GM12878 (cell line): ENCODE measurements at regions not wholly inside any gene's neighbourhood (a gene's known extent, or its start where the extent isn't known, plus 50 kb on each side); places are given as distances from the start of the nearest gene placed in this dataset.

Source experiments
- ATAC-seq: fragments of 200-7000 bp; cut with Tn5 transposase; 3 replicates; pipeline ENCODE4 v1.9.1; 2020; ENCODE audit warnings: mild to moderate bottlenecking, moderate library complexity
- BruUV-seq: library from RNA; stranded (reverse); fragments of 400-500 nt; replicated peaks from 2 replicates; lab custom pipeline; 2021; lab: Mats Ljungman, UMichigan
- CTCF ChIA-PET: fragments of 300-600 bp; sonication (Branson Sonifier 250); formaldehyde crosslinking; extraction: SDS; loops from one replicate; lab custom pipeline; 2021; ENCODE audit warnings: inconsistent platforms; lab: Yijun Ruan, JAX
- POLR2A ChIA-PET: fragments of 350-600 bp; formaldehyde crosslinking; extraction: SDS; loops from one replicate; lab custom pipeline; 2021; ENCODE audit warnings: inconsistent platforms; lab: Charles Lee
- RAD21 ChIA-PET: fragments of 300-600 bp; sonication (Branson Sonifier 250); formaldehyde crosslinking; loops from one replicate; lab custom pipeline; 2023; ENCODE audit warnings: antibody characterized with exemption; ENCODE audit not compliant: unreplicated experiment; lab: Charles Lee
- SMC1A ChIA-PET: fragments of 300-600 bp; sonication (Branson Sonifier 250); formaldehyde crosslinking; loops from one replicate; lab custom pipeline; 2023; ENCODE audit not compliant: unreplicated experiment, uncharacterized antibody; lab: Charles Lee
- DNase-seq: peaks from one replicate; pipeline ENCODE4 v3.0.0-alpha.2; 2011; ENCODE audit warnings: low read depth, low spot score
- FAIRE-seq: peaks from 3 replicates; lab custom pipeline; 2011; peaks lifted over from hg19 to GRCh38; lab: Jason Lieb, UNC
- H2AFZ ChIP-seq: 2 replicates; pipeline ENCODE4 v1.6.0; 2011; ENCODE audit warnings: low read depth, low read length, control low read depth; ENCODE audit not compliant: control insufficient read depth
- H3K27ac ChIP-seq: 2 replicates; pipeline ENCODE4 v1.5.1; 2011; ENCODE audit warnings: control low read depth; ENCODE audit not compliant: control insufficient read depth, insufficient read depth
- H3K27me3 ChIP-seq, 2 experiments: replicated peaks in 1 of 2; 2 replicates each; pipeline versions ENCODE4 v1.6.0 to v1.6.1; 2011; ENCODE audit warnings: low read length in 1 of 2; ENCODE audit not compliant: control insufficient read depth in 2 of 2, insufficient read depth in 2 of 2
- H3K36me3 ChIP-seq, 2 experiments: 2 replicates each; pipeline ENCODE4 v1.5.1; 2011; ENCODE audit warnings: low read length in 1 of 2; ENCODE audit not compliant: control insufficient read depth in 2 of 2, insufficient read depth in 2 of 2
- H3K4me1 ChIP-seq: 2 replicates; pipeline ENCODE4 v1.6.1; 2011; ENCODE audit warnings: mild to moderate bottlenecking, low read length, moderate library complexity, mixed read lengths; ENCODE audit not compliant: control insufficient read depth, insufficient read depth
- H3K4me2 ChIP-seq: 2 replicates; pipeline ENCODE4 v1.6.0; 2011; ENCODE audit warnings: control low read depth; ENCODE audit not compliant: control insufficient read depth, insufficient read depth
- H3K4me3 ChIP-seq: fragments of 200-600 bp; sonication (generic); 2 replicates; pipeline ENCODE4 v1.5.1; 2016
- H3K79me2 ChIP-seq: 2 replicates; pipeline ENCODE4 v1.6.0; 2011; ENCODE audit warnings: low read length; ENCODE audit not compliant: control insufficient read depth, insufficient read depth
- H3K9ac ChIP-seq: 2 replicates; pipeline ENCODE4 v1.8.0; 2011; ENCODE audit warnings: low read length, control low read depth, mixed read lengths; ENCODE audit not compliant: control insufficient read depth, insufficient read depth
- H3K9me3 ChIP-seq: replicated peaks from 3 replicates; pipeline ENCODE4 v1.5.1; 2011; ENCODE audit warnings: mild to moderate bottlenecking, low read length; ENCODE audit not compliant: control insufficient read depth, insufficient read depth
- H4K20me1 ChIP-seq: 2 replicates; pipeline ENCODE4 v1.6.0; 2011; ENCODE audit not compliant: control insufficient read depth, insufficient read depth
- CBFB ChIP-seq: IDR thresholded peaks from 2 replicates; pipeline ENCODE4 v1.6.1; 2016; ENCODE audit warnings: antibody characterized with exemption, low read depth
- E2F4 ChIP-seq: IDR thresholded peaks from 2 replicates; pipeline ENCODE4 v1.6.1; 2012; ENCODE audit warnings: low read depth, low read length, improper control_type of control experiment
- EED ChIP-seq: sonication (generic); IDR thresholded peaks from 2 replicates; pipeline ENCODE4 v1.6.1; 2016; ENCODE audit warnings: antibody characterized with exemption, low read depth
- EGR1 ChIP-seq, 2 experiments: IDR thresholded peaks; 1 replicate in 1 of 2; 2 replicates in 1 of 2; pipeline ENCODE4 v1.6.1; 2011 to 2012; ENCODE audit warnings: low read depth in 2 of 2, low read length in 2 of 2, borderline replicate concordance in 1 of 2, mild to moderate bottlenecking in 1 of 2, moderate library complexity in 1 of 2
- GABPA ChIP-seq: IDR thresholded peaks from 2 replicates; pipeline ENCODE4 v1.6.1; 2014; ENCODE audit warnings: antibody characterized with exemption, low read depth, mild to moderate bottlenecking, inconsistent platforms
- IRF3 ChIP-seq: fragments of 450-650 bp; IDR thresholded peaks from 2 replicates; pipeline ENCODE4 v1.6.1; 2014; ENCODE audit warnings: mild to moderate bottlenecking
- JUND ChIP-seq: IDR thresholded peaks from 2 replicates; pipeline ENCODE4 v1.6.1; 2012; ENCODE audit warnings: low read depth, mild to moderate bottlenecking, low read length, improper control_type of control experiment, moderate library complexity
- KLF5 ChIP-seq: fragments of 450-650 bp; IDR thresholded peaks from 2 replicates; pipeline ENCODE4 v1.6.1; 2014; ENCODE audit warnings: mild to moderate bottlenecking; ENCODE audit not compliant: partially characterized antibody
- MLLT1 ChIP-seq: fragments of 450-650 bp; IDR thresholded peaks from 2 replicates; pipeline ENCODE4 v1.6.1; 2016; ENCODE audit warnings: mild to moderate bottlenecking
- MYC ChIP-seq: IDR thresholded peaks from 2 replicates; pipeline ENCODE4 v1.6.1; 2011; ENCODE audit warnings: mild to moderate bottlenecking, low read length, moderate library complexity, inconsistent platforms; ENCODE audit not compliant: insufficient read depth, insufficient replicate concordance, insufficient read length, severe bottlenecking
- PAX8 ChIP-seq: fragments of 450-650 bp; IDR thresholded peaks from 2 replicates; pipeline ENCODE4 v1.6.1; 2017; ENCODE audit warnings: mild to moderate bottlenecking, moderate library complexity
- POLR2A ChIP-seq: IDR thresholded peaks from 2 replicates; pipeline ENCODE4 v1.6.1; 2011; ENCODE audit warnings: low read depth, mild to moderate bottlenecking, low read length
- POU2F2 ChIP-seq: IDR thresholded peaks from 3 replicates; pipeline ENCODE4 v1.6.1; 2011; ENCODE audit warnings: low read depth, mild to moderate bottlenecking, low read length, borderline replicate concordance
- RAD21 ChIP-seq: IDR thresholded peaks from 2 replicates; pipeline ENCODE4 v1.6.1; 2011; ENCODE audit warnings: mild to moderate bottlenecking, low read depth, low read length, moderate library complexity; ENCODE audit not compliant: insufficient read depth
- RELA ChIP-seq: fragments of 450-650 bp; IDR thresholded peaks from 2 replicates; pipeline ENCODE4 v1.8.0; 2014; ENCODE audit warnings: borderline replicate concordance; ENCODE audit not compliant: partially characterized antibody
- SPI1 ChIP-seq: IDR thresholded peaks from 2 replicates; pipeline ENCODE4 v1.6.1; 2011; ENCODE audit warnings: low read depth, mild to moderate bottlenecking, low read length, moderate library complexity, borderline replicate concordance; ENCODE audit not compliant: insufficient read depth
- STAT3 ChIP-seq: IDR thresholded peaks from 2 replicates; pipeline ENCODE4 v1.6.1; 2011; ENCODE audit warnings: low read depth, low read length, improper control_type of control experiment
- TCF7 ChIP-seq: IDR thresholded peaks from 2 replicates; pipeline ENCODE4 v1.6.1; 2014; ENCODE audit warnings: antibody characterized with exemption, borderline replicate concordance
- USF2 ChIP-seq: IDR thresholded peaks from 2 replicates; pipeline ENCODE4 v1.6.1; 2011; ENCODE audit warnings: low read depth, low read length, improper control_type of control experiment, borderline replicate concordance
- WGBS: methylation state at CpG from one replicate; pipeline ENCODE4 v1.1.6; 2016; ENCODE audit warnings: low lambda C conversion rate; ENCODE audit not compliant: insufficient replicate concordance, insufficient coverage; ENCODE audit errors: missing lambda C conversion rate; 5-methylcytosine and 5-hydroxymethylcytosine counted together
- in situ Hi-C: fragments of 300-500 bp; cut with MboI; formaldehyde crosslinking; loops from 9 replicates; pipeline ENCODE4 v1.14.3; 2018; ENCODE audit warnings: mixed read lengths
- intact Hi-C: fragments of 100-400 bp; cut with micrococcal nuclease; formaldehyde crosslinking; loops from one replicate; pipeline ENCODE4 v1.14.2; 2022; ENCODE audit not compliant: unreplicated experiment

DNA sequence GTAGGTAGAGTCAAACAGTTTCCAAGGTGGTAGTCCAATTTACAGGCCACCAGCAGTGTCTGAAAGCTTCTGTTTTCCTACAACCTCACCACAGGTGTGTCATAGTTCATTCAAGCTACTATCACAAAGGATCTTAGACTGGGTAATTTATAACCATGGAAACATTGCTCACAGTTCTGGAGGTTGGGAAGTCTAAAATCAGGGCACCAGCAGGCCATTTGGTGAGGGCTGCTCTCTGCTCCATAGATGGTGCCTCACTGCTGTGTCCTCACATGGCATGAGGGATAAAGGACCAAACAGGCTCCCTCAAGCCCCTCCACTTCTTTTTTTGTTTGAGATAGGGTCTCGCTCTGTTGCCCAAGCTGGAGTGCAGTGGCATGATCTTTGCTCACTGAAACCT is 60.6 kb downstream of the ING1 start:
- H3K4me2 ChIP-seq = no peak overlapping the region
- H3K4me3 ChIP-seq = no peak overlapping the region
- SMC1A ChIA-PET = no interaction called here
- in situ Hi-C loops = no loop called here
- CTCF ChIA-PET = no interaction called here
- BruUV-seq = no TSS peak
- no peak for TF ChIP-seq POLR2A
- TF ChIP-seq RAD21 = no peak
- TF ChIP-seq JUND = no peak
- no peak for TF ChIP-seq GABPA
- TF ChIP-seq MYC = no peak
- TF ChIP-seq MLLT1 = no peak
- TF ChIP-seq EGR1 (IDR thresholded peaks at IDR 0.05; ENCODE audit: borderline replicate concordance in 1 of 2, low read depth in 2 of 2, low read length in 2 of 2) = no peak
- no peak for TF ChIP-seq TCF7
- TF ChIP-seq STAT3 = no peak
- TF ChIP-seq CBFB = no peak
- no peak for TF ChIP-seq IRF3
- TF ChIP-seq PAX8 = no peak
- TF ChIP-seq KLF5 = no peak
- no peak for TF ChIP-seq EED
- no peak for TF ChIP-seq RELA
- no peak for TF ChIP-seq USF2
- TF ChIP-seq POU2F2 = no peak
- TF ChIP-seq E2F4 = no peak
- no peak for TF ChIP-seq SPI1
- no peaks in the 10 kb centered on the region for H3K4me1 ChIP-seq
- H3K9me3 ChIP-seq = no peaks in the 10 kb centered on the region
- H3K27ac ChIP-seq = no peak overlapping the region
- H3K79me2 ChIP-seq = no peaks in the 10 kb centered on the region
- ATAC-seq (no peak), DNase-seq (no peak), FAIRE-seq (no peak)
- RAD21 ChIA-PET = no interaction called here
- 9% methylated on average over 1 of the region's 1 CpG for WGBS
- H4K20me1 ChIP-seq = no peaks in the 10 kb centered on the region
- no peak overlapping the region for H3K9ac ChIP-seq
- no peaks in the 10 kb centered on the region for H3K36me3 ChIP-seq
- no peak overlapping the region for H2AFZ ChIP-seq
- no peaks in the 10 kb centered on the region for H3K27me3 ChIP-seq
- intact Hi-C loops = no loop called here
- POLR2A ChIA-PET = no interaction called here
